Loucy (cell line): ENCODE measurements at regions not wholly inside any gene's neighbourhood (a gene's known extent, or its start where the extent isn't known, plus 50 kb on each side); places are given as distances from the start of the nearest gene placed in this dataset.

Experiments
- H2AFZ ChIP-seq: fragments of 200-600 bp; sonication (generic); 2 replicates; pipeline ENCODE4 v1.6.0; 2016; ENCODE audit warnings: antibody characterized with exemption, mild to moderate bottlenecking, low read length, moderate library complexity
- H3F3A ChIP-seq: fragments of 200-600 bp; 2 replicates; pipeline ENCODE4 v1.6.0; 2016; ENCODE audit warnings: antibody characterized with exemption, low read depth, mild to moderate bottlenecking
- H3K27me3 ChIP-seq: fragments of 200-600 bp; sonication (generic); 2 replicates; pipeline ENCODE4 v1.6.1; 2014; ENCODE audit warnings: low read length, mild to moderate bottlenecking; ENCODE audit not compliant: insufficient read depth, poor library complexity, severe bottlenecking
- H3K36me3 ChIP-seq: fragments of 200-600 bp; sonication (generic); 2 replicates; pipeline ENCODE4 v1.6.1; 2016; ENCODE audit warnings: low read length; ENCODE audit not compliant: insufficient read depth
- H3K4me1 ChIP-seq: fragments of 200-600 bp; sonication (generic); 2 replicates; pipeline ENCODE4 v1.5.1; 2014; ENCODE audit warnings: low read length, mild to moderate bottlenecking; ENCODE audit not compliant: insufficient read depth, poor library complexity, severe bottlenecking
- H3K4me2 ChIP-seq: fragments of 200-600 bp; sonication (generic); 2 replicates; pipeline ENCODE4 v1.6.0; 2014; ENCODE audit warnings: antibody characterized with exemption, low read length, low read depth, mild to moderate bottlenecking; ENCODE audit not compliant: poor library complexity, severe bottlenecking
- H3K4me3 ChIP-seq: fragments of 200-600 bp; sonication (generic); 2 replicates; pipeline ENCODE4 v1.5.1; 2014; ENCODE audit warnings: low read length, mild to moderate bottlenecking, mixed read lengths; ENCODE audit not compliant: poor library complexity, severe bottlenecking
- H3K79me2 ChIP-seq: fragments of 200-600 bp; sonication (generic); 2 replicates; pipeline ENCODE4 v1.6.1; 2014; ENCODE audit warnings: low read length; ENCODE audit not compliant: insufficient read depth
- H3K9ac ChIP-seq: fragments of 200-600 bp; sonication (generic); 2 replicates; pipeline ENCODE4 v1.6.0; 2014; ENCODE audit warnings: mild to moderate bottlenecking, low read depth, low read length, moderate library complexity; ENCODE audit not compliant: poor library complexity, severe bottlenecking
- H3K9me2 ChIP-seq: fragments of 200-600 bp; sonication (generic); replicated peaks from 2 replicates; pipeline ENCODE4 v1.6.1; 2016; ENCODE audit warnings: low read depth, low read length, mixed read lengths
- H3K9me3 ChIP-seq: fragments of 200-600 bp; sonication (generic); 2 replicates; pipeline ENCODE4 v1.6.1; 2014; ENCODE audit warnings: mild to moderate bottlenecking, antibody characterized with exemption, low read length, low read depth; ENCODE audit not compliant: insufficient read depth
- H4K20me1 ChIP-seq: fragments of 200-600 bp; sonication (generic); 2 replicates; pipeline ENCODE4 v1.6.0; 2014; ENCODE audit warnings: antibody characterized with exemption, low read length, mild to moderate bottlenecking; ENCODE audit not compliant: insufficient read depth, poor library complexity, severe bottlenecking
- EZH2phosphoT487 ChIP-seq: fragments of 200-600 bp; IDR thresholded peaks from 2 replicates; pipeline ENCODE4 v1.6.1; 2018; ENCODE audit warnings: antibody characterized with exemption, mild to moderate bottlenecking, moderate library complexity, borderline replicate concordance
- TF ChIP-seq, protein P1 (sequence below): fragments of 200-600 bp; sonication (generic); conservative IDR thresholded peaks from 2 replicates; pipeline ENCODE4 v1.5.1; 2014; ENCODE audit warnings: mild to moderate bottlenecking, antibody characterized with exemption, low read length

DNA sequence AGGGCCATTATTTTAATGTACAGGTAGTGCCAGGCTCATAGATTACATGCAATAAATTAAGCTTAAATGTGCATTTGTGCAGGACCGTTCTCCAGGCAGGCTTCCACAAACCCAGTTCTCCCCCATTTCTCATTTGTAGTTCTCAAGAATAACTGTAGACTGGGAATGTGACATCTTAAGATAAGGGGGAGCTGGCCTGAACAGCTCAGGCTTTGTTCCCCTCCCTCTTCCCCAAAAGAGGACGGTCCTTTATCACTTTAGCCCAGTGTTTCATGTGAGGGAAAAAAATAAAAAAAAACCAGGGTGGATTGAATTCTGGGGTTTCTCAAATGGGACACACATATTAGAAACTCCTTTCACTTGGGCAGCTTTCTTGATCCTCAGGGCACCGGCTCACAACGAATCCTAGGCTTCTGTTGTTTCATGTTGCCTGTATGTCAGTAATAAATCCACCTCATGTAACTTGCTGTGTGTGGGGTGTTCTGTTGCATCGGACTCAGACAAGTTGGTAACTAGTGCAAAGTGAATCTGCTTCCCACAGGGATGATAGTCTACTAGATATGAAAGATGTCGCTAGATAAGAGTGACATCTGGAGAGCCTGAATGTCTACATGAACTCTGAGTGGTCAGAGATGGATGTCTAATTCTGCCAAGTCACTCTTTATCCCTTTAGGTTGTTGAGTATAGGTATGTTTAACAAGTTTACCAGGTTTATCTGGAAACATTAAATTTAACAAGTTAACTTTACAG lies 2030.6 kb upstream of the NUDT12 start:
- Histone ChIP-seq H3K9ac (no peak overlapping the region), H3K4me1 (no peaks in the 10 kb centered on the region), H2AFZ (no peak overlapping the region), H3F3A (no peaks in the 10 kb centered on the region), H3K36me3 (no peaks in the 10 kb centered on the region), H3K27me3 (no peaks in the 10 kb centered on the region), H3K9me2 (no peaks in the 10 kb centered on the region), H4K20me1 (no peaks in the 10 kb centered on the region), H3K4me2 (no peak overlapping the region), H3K4me3 (no peak overlapping the region), H3K9me3 (no peaks in the 10 kb centered on the region), H3K79me2 (no peaks in the 10 kb centered on the region)
- TF ChIP-seq, protein P1, sequence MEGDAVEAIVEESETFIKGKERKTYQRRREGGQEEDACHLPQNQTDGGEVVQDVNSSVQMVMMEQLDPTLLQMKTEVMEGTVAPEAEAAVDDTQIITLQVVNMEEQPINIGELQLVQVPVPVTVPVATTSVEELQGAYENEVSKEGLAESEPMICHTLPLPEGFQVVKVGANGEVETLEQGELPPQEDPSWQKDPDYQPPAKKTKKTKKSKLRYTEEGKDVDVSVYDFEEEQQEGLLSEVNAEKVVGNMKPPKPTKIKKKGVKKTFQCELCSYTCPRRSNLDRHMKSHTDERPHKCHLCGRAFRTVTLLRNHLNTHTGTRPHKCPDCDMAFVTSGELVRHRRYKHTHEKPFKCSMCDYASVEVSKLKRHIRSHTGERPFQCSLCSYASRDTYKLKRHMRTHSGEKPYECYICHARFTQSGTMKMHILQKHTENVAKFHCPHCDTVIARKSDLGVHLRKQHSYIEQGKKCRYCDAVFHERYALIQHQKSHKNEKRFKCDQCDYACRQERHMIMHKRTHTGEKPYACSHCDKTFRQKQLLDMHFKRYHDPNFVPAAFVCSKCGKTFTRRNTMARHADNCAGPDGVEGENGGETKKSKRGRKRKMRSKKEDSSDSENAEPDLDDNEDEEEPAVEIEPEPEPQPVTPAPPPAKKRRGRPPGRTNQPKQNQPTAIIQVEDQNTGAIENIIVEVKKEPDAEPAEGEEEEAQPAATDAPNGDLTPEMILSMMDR = no peak
- no peak for TF ChIP-seq EZH2phosphoT487

DNA sequence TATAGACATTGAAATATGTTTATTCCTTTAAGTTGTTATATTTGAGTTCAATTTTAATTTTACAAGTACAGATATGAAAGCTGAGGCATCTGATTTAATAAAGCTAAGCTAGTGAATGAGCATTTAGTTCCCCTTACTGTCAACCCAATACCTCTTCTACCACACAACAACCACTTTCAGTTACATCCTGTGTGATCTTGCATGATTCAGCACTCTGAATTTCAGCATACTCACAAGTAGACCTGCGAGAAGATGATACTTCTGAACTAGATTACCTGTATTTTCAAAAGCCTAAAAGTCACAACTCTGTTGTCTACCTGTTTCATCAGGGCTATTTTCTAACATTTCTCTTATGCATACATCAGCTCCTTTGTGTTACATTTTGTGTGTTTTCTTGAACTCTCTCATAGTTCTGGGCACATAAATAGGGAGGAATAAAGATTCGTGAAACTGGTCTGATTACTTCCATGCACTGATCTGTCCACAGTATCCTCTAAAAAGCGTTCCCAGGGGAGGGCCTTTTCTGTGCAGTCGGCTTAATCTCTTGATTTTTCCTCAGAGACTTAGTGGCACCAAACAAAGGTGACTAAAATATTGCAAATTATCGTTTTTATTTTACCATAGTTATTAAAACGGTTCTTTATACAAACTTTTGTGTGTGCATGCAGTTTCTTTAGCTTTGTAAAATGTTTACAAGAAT lies 2025.5 kb upstream of the NUDT12 start:
- Histone ChIP-seq H3K9me3 (no peaks in the 10 kb centered on the region), H4K20me1 (no peaks in the 10 kb centered on the region), H3K79me2 (no peaks in the 10 kb centered on the region), H3K27me3 (no peaks in the 10 kb centered on the region), H3K4me1 (no peaks in the 10 kb centered on the region), H3K9me2 (no peaks in the 10 kb centered on the region), H2AFZ (no peak overlapping the region), H3F3A (no peaks in the 10 kb centered on the region), H3K4me2 (no peak overlapping the region), H3K9ac (no peak overlapping the region), H3K36me3 (no peaks in the 10 kb centered on the region), H3K4me3 (no peak overlapping the region)
- no peak for TF ChIP-seq EZH2phosphoT487
- TF ChIP-seq, protein P1 = no peak

DNA sequence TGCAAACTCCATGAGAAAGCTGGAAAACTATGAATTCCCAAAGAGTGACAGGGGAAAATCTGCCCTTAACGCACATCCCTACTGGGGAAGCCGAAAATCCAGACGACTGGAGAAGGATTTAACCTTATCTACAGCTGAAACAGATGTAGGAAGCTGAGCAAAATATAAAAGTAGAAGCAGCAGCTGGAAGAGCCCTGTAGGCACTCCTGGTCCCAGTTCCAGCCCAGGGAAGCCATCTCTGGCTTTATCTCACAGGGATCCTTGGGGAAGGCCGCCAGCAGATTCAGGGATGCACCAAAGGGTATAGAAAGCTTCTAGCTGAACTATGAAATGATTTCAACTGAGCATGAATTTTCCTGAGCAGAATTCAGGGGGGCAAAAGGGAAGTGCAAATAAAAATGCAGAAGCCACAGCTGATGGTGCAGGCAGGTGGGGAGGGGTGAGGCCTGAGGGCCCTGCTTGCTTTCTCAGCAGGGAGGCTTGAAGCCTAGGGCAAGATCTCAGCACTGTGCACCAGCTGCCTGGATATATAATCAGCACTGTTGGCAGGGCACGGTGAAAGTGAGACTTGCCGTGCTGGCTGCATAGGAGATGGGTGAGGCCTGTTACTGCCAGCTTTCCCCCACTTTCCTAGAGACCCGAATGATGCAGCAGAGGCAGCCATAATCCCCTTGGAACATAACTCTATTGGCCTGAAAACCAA lies 2019.5 kb upstream of the NUDT12 start:
- Histone ChIP-seq H3K9me2 (no peaks in the 10 kb centered on the region), H3K27me3 (no peaks in the 10 kb centered on the region), H3K4me2 (no peak overlapping the region), H2AFZ (no peak overlapping the region), H3K9ac (no peak overlapping the region), H3K79me2 (no peaks in the 10 kb centered on the region), H3K9me3 (no peaks in the 10 kb centered on the region), H3F3A (no peaks in the 10 kb centered on the region), H3K4me3 (no peak overlapping the region), H3K36me3 (no peaks in the 10 kb centered on the region), H4K20me1 (no peaks in the 10 kb centered on the region), H3K4me1 (no peaks in the 10 kb centered on the region)
- TF ChIP-seq EZH2phosphoT487 = no peak
- TF ChIP-seq, protein P1 = no peak
